ENCODE measurements at regions not wholly inside any gene's neighbourhood (a gene's known extent, or its start where the extent isn't known, plus 50 kb on each side); places are given as distances from the start of the nearest gene placed in this dataset.
"Not testable (repeated sequence)": the region's sequence is repeated elsewhere in the genome, so short reads cannot be mapped to it uniquely, and the experiment has no call there.

GRCh38 chr4:165548702-165549101 is 169.9 kb downstream of the CPE start:
- no peak overlapping the region for H3K4me3 ChIP-seq (ENCODE audit: low read length)
- DNase-seq (ENCODE audit: low read depth), result no peak
- TF ChIP-seq CTCF (conservative IDR thresholded peaks at IDR 0.05; ENCODE audit: low read length), result no peak

- no peak for DNase-seq (ENCODE audit: low read depth)
- H3K4me3 ChIP-seq (ENCODE audit: low read length), result no peak overlapping the region
- no peak for TF ChIP-seq CTCF (conservative IDR thresholded peaks at IDR 0.05; ENCODE audit: low read length)
Measured at GRCh38 chr4:165553221-165553810, 174.5 kb downstream of the CPE start.

GRCh38 chr4:165555302-165555701 is 176.5 kb downstream of the CPE start:
- H3K4me3 ChIP-seq (ENCODE audit: low read length), result no peak overlapping the region
- no peak for DNase-seq (ENCODE audit: low read depth)
- no peak for TF ChIP-seq CTCF (conservative IDR thresholded peaks at IDR 0.05; ENCODE audit: low read length)

- TF ChIP-seq CTCF (conservative IDR thresholded peaks at IDR 0.05; ENCODE audit: low read length), result no peak
- H3K4me3 ChIP-seq (ENCODE audit: low read length), result no peak overlapping the region
- DNase-seq (ENCODE audit: low read depth), result no peak
Measured at GRCh38 chr4:165556383-165556782, 177.6 kb downstream of the CPE start.

GRCh38 chr4:165560941-165561340 is 182.1 kb downstream of the CPE start:
- H3K4me3 ChIP-seq (ENCODE audit: low read length), result no peak overlapping the region
- TF ChIP-seq CTCF (conservative IDR thresholded peaks at IDR 0.05; ENCODE audit: low read length), result no peak

GRCh38 chr4:165563851-165564250 is 185.0 kb downstream of the CPE start:
- H3K4me3 ChIP-seq (ENCODE audit: low read length), result no peak overlapping the region
- no peak for DNase-seq (ENCODE audit: low read depth)
- TF ChIP-seq CTCF (conservative IDR thresholded peaks at IDR 0.05; ENCODE audit: low read length), result no peak

More at GRCh38 chr4:165560941-165561340, 182.1 kb downstream of the CPE start:
- DNase-seq (ENCODE audit: low read depth), result no peak

- no peak overlapping the region for H3K4me3 ChIP-seq (ENCODE audit: low read length)
- DNase-seq (ENCODE audit: low read depth), result no peak
- no peak for TF ChIP-seq CTCF (conservative IDR thresholded peaks at IDR 0.05; ENCODE audit: low read length)
Measured at GRCh38 chr4:165569031-165569430, 190.2 kb downstream of the CPE start.

GRCh38 chr4:165571476-165571875 is 192.7 kb downstream of the CPE start:
- not testable (repeated sequence) for H3K4me3 ChIP-seq (ENCODE audit: low read length); DNase-seq (ENCODE audit: low read depth)
